ENCODE measurements at regions not wholly inside any gene's neighbourhood (a gene's known extent, or its start where the extent isn't known, plus 50 kb on each side); places are given as distances from the start of the nearest gene placed in this dataset.

- no peak for TF ChIP-seq ZNF710 (CRISPR knock-in tag; IDR thresholded peaks at IDR 0.05; ENCODE audit: borderline replicate concordance)
- TF ChIP-seq ZNF263 (CRISPR knock-in tag; IDR thresholded peaks at IDR 0.05), result no peak
- no peak; the same call in 1 of the 2 replicates for TF ChIP-seq JUNB (CRISPR knock-in tag; IDR thresholded peaks at IDR 0.05; ENCODE audit: borderline replicate concordance)
- TF ChIP-seq ZNF782 (CRISPR knock-in tag; IDR thresholded peaks at IDR 0.05; ENCODE audit: borderline replicate concordance), result no peak
- TF ChIP-seq ZNF83 (CRISPR knock-in tag; IDR thresholded peaks at IDR 0.05; ENCODE audit: borderline replicate concordance), result no peak
- TF ChIP-seq ZNF44 (CRISPR knock-in tag; IDR thresholded peaks at IDR 0.05), result no peak
- peak; percentile 77 for TF ChIP-seq ZNF607 (CRISPR knock-in tag; IDR thresholded peaks at IDR 0.05; ENCODE audit: borderline replicate concordance)
- no peak for TF ChIP-seq MYPOP (CRISPR knock-in tag; IDR thresholded peaks at IDR 0.05)
- 0 out of 2 replicates have a peak, but pooled peaks have one; percentile 45 for TF ChIP-seq ZNF564 (CRISPR knock-in tag; IDR thresholded peaks at IDR 0.05)
- TF ChIP-seq ZMYM4 (CRISPR knock-in tag; IDR thresholded peaks at IDR 0.05), result no peak
- peak; percentile 76; the same call in 1 of the 2 replicates for TF ChIP-seq ZNF501 (CRISPR knock-in tag; IDR thresholded peaks at IDR 0.05)
- TF ChIP-seq CAMTA2 (CRISPR knock-in tag; IDR thresholded peaks at IDR 0.05; ENCODE audit: borderline replicate concordance), result no peak
- no peak for TF ChIP-seq ARNTL (CRISPR knock-in tag; IDR thresholded peaks at IDR 0.05)
- TF ChIP-seq TBP (CRISPR knock-in tag; IDR thresholded peaks at IDR 0.05), result no peak
- TF ChIP-seq MTA1 (CRISPR knock-in tag; IDR thresholded peaks at IDR 0.05; ENCODE audit: borderline replicate concordance), result no peak
- peak; percentile 72 for TF ChIP-seq GABPB1 (CRISPR knock-in tag; IDR thresholded peaks at IDR 0.05)
- no peak for TF ChIP-seq ETV6 (CRISPR knock-in tag; conservative IDR thresholded peaks at IDR 0.05)
- no peak for TF ChIP-seq HOXA7 (CRISPR knock-in tag; IDR thresholded peaks at IDR 0.05)
- TF ChIP-seq HNRNPK (IDR thresholded peaks at IDR 0.05; ENCODE audit: low read depth, low read length, poor library complexity, severe bottlenecking), result no peak
- TF ChIP-seq ELF4 (CRISPR knock-in tag; IDR thresholded peaks at IDR 0.05; ENCODE audit: borderline replicate concordance), result no peak
- TF ChIP-seq KMT2B (CRISPR knock-in tag; IDR thresholded peaks at IDR 0.05), result no peak; the same call in 1 of the 2 replicates
- TF ChIP-seq NR2F2 (IDR thresholded peaks at IDR 0.05; ENCODE audit: borderline replicate concordance, low read depth), result no peak
- no peak for TF ChIP-seq U2AF1 (optimal IDR thresholded peaks at IDR 0.05; ENCODE audit: low read depth, low read length)
- TF ChIP-seq FIP1L1 (IDR thresholded peaks at IDR 0.05; ENCODE audit: borderline replicate concordance, insufficient read depth, low read depth, low read length), result no peak
- no peak for TF ChIP-seq ZNF639 (CRISPR knock-in tag; conservative IDR thresholded peaks at IDR 0.05)
Measured at GRCh38 chr5:68433923-68434879, 218.6 kb downstream of the PIK3R1 start (continued).

Data from HepG2 (cell line).